ENCODE measurements at regions not wholly inside any gene's neighbourhood (a gene's known extent, or its start where the extent isn't known, plus 50 kb on each side); places are given as distances from the start of the nearest gene placed in this dataset.
"Not testable (repeated sequence)": the region's sequence is repeated elsewhere in the genome, so short reads cannot be mapped to it uniquely, and the experiment has no call there.

GRCh38 chr6:163732479-163732878 lies 318.0 kb downstream of the QKI start:
- no peak for ATAC-seq
- Histone ChIP-seq H3K27ac (no peak overlapping the region), H3K36me3 (no peaks in the 10 kb centered on the region), H3K4me3 (no peak overlapping the region), H3K9me3 (no peaks in the 10 kb centered on the region), H3K27me3 (no peaks in the 10 kb centered on the region), H3K4me1 (peaks cover 0 to 11% (median 0%) of the 10 kb centered on the region in 3 donors)
- TF ChIP-seq CTCF (IDR thresholded peaks at IDR 0.05) = no peak
- TF ChIP-seq POLR2AphosphoS5 (IDR thresholded peaks at IDR 0.05) = no peak
- TF ChIP-seq EP300 (IDR thresholded peaks at IDR 0.05) = no peak
- no peak for TF ChIP-seq POLR2A (IDR thresholded peaks at IDR 0.05)
- 12 to 15% methylated on average over 3 of the region's 3 CpGs for WGBS, 2 donors (ENCODE audit: low coverage in 1 of 2)

- H3K27me3 ChIP-seq, H3K4me3 ChIP-seq, H3K9me3 ChIP-seq, H3K27ac ChIP-seq, ATAC-seq, H3K36me3 ChIP-seq: not testable (repeated sequence)
- peaks cover 0 to 11% (median 0%) of the 10 kb centered on the region in 3 donors for H3K4me1 ChIP-seq
- WGBS, 2 donors (ENCODE audit: low coverage in 1 of 2) = 100% methylated on average over 2 of the region's 9 CpGs; no CpG with 5 or more reads in 1 of the 2 donors
Measured at GRCh38 chr6:163732014-163732351, 317.5 kb downstream of the QKI start.

GRCh38 chr6:163731215-163732013 lies 316.9 kb downstream of the QKI start:
- Histone ChIP-seq H3K27ac (no peak overlapping the region), H3K4me1 (peaks cover 0 to 11% (median 0%) of the 10 kb centered on the region in 3 donors), H3K4me3 (no peak overlapping the region), H3K27me3 (no peaks in the 10 kb centered on the region), H3K9me3 (no peaks in the 10 kb centered on the region), H3K36me3 (no peaks in the 10 kb centered on the region)
- 93 to 100% methylated on average over 2 to 5 of the region's 10 CpGs for WGBS, 2 donors (ENCODE audit: low coverage in 1 of 2)
- TF ChIP-seq POLR2A (IDR thresholded peaks at IDR 0.05) = no peak
- no peak for TF ChIP-seq EP300 (IDR thresholded peaks at IDR 0.05)
- no peak for TF ChIP-seq POLR2AphosphoS5 (IDR thresholded peaks at IDR 0.05)
- no peak for TF ChIP-seq CTCF (IDR thresholded peaks at IDR 0.05)
- no peak for ATAC-seq

- peak; percentile 16 for ATAC-seq
- Histone ChIP-seq H3K4me3 (no peak overlapping the region), H3K9me3 (no peaks in the 10 kb centered on the region), H3K36me3 (no peaks in the 10 kb centered on the region), H3K4me1 (peaks cover 0 to 11% (median 0%) of the 10 kb centered on the region in 3 donors), H3K27ac (no peak overlapping the region), H3K27me3 (no peaks in the 10 kb centered on the region)
- WGBS, 2 donors (ENCODE audit: low coverage in 1 of 2) = 89% methylated on average over 3 of the region's 21 CpGs; no CpG with 5 or more reads in 1 of the 2 donors
- TF ChIP-seq POLR2AphosphoS5 (IDR thresholded peaks at IDR 0.05) (no peak), POLR2A (IDR thresholded peaks at IDR 0.05) (no peak), EP300 (IDR thresholded peaks at IDR 0.05) (no peak), CTCF (IDR thresholded peaks at IDR 0.05) (no peak)
Measured at GRCh38 chr6:163730246-163731210, 316.0 kb downstream of the QKI start.

- 74 to 82% methylated on average over 4 to 6 of the region's 16 CpGs for WGBS, 2 donors (ENCODE audit: low coverage in 1 of 2)
- no peak overlapping the region for H3K4me3 ChIP-seq
- TF ChIP-seq POLR2A (IDR thresholded peaks at IDR 0.05) (no peak), EP300 (IDR thresholded peaks at IDR 0.05) (no peak), CTCF (IDR thresholded peaks at IDR 0.05) (no peak), POLR2AphosphoS5 (IDR thresholded peaks at IDR 0.05) (no peak)
- no peak for ATAC-seq
- H3K4me1 ChIP-seq = peaks cover 0 to 11% (median 0%) of the 10 kb centered on the region in 3 donors
- no peaks in the 10 kb centered on the region for H3K27me3 ChIP-seq
- no peak overlapping the region for H3K27ac ChIP-seq
- H3K9me3 ChIP-seq = no peaks in the 10 kb centered on the region
- no peaks in the 10 kb centered on the region for H3K36me3 ChIP-seq
Measured at GRCh38 chr6:163729127-163729872, 314.8 kb downstream of the QKI start.
